ENCODE measurements at regions not wholly inside any gene's neighbourhood (a gene's known extent, or its start where the extent isn't known, plus 50 kb on each side); places are given as distances from the start of the nearest gene placed in this dataset.
"Not testable (repeated sequence)": the region's sequence is repeated elsewhere in the genome, so short reads cannot be mapped to it uniquely, and the experiment has no call there.

- DNase-seq (ENCODE audit: low spot score) = no peak
Measured at GRCh38 chr16:86885139-86885538, 306.8 kb downstream of the FOXL1 start.

GRCh38 chr16:86886651-86887050 lies 308.3 kb downstream of the FOXL1 start:
- DNase-seq (ENCODE audit: low spot score) = peak; percentile 27

- DNase-seq (ENCODE audit: low spot score) = no peak
Measured at GRCh38 chr16:86887416-86887815, 309.1 kb downstream of the FOXL1 start.

- DNase-seq (ENCODE audit: low spot score) = no peak
Measured at GRCh38 chr16:86888231-86889053, 310.1 kb downstream of the FOXL1 start.

- DNase-seq (ENCODE audit: low spot score) = not testable (repeated sequence)
Measured at GRCh38 chr16:86889054-86889366, 310.7 kb downstream of the FOXL1 start.

- DNase-seq (ENCODE audit: low spot score) = no peak
Measured at GRCh38 chr16:86889974-86890373, 311.6 kb downstream of the FOXL1 start.

- DNase-seq (ENCODE audit: low spot score) = no peak
Measured at GRCh38 chr16:86891121-86891520, 312.8 kb downstream of the FOXL1 start.

GRCh38 chr16:86891631-86892030 lies 313.3 kb downstream of the FOXL1 start:
- DNase-seq (ENCODE audit: low spot score) = no peak

- DNase-seq (ENCODE audit: low spot score) = no peak
Measured at GRCh38 chr16:86892509-86892908, 314.2 kb downstream of the FOXL1 start.

- DNase-seq (ENCODE audit: low spot score) = no peak
Measured at GRCh38 chr16:86893506-86893905, 315.2 kb downstream of the FOXL1 start.

GRCh38 chr16:86894029-86894567 lies 315.7 kb downstream of the FOXL1 start:
- DNase-seq (ENCODE audit: low spot score) = no peak

GRCh38 chr16:86894925-86895324 lies 316.6 kb downstream of the FOXL1 start:
- no peak for DNase-seq (ENCODE audit: low spot score)

GRCh38 chr16:86895606-86896005 lies 317.3 kb downstream of the FOXL1 start:
- DNase-seq (ENCODE audit: low spot score) = no peak

- no peak for DNase-seq (ENCODE audit: low spot score)
Measured at GRCh38 chr16:86896976-86897375, 318.6 kb downstream of the FOXL1 start.

- no peak for DNase-seq (ENCODE audit: low spot score)
Measured at GRCh38 chr16:86897486-86897885, 319.1 kb downstream of the FOXL1 start.

GRCh38 chr16:86898386-86898785 lies 320.0 kb downstream of the FOXL1 start:
- DNase-seq (ENCODE audit: low spot score) = no peak

- DNase-seq (ENCODE audit: low spot score) = no peak
Measured at GRCh38 chr16:86899151-86899550, 320.8 kb downstream of the FOXL1 start.

- no peak for DNase-seq (ENCODE audit: low spot score)
Measured at GRCh38 chr16:86899757-86900156, 321.4 kb downstream of the FOXL1 start.

GRCh38 chr16:86901483-86901882 lies 323.1 kb downstream of the FOXL1 start:
- DNase-seq (ENCODE audit: low spot score) = no peak

- DNase-seq (ENCODE audit: low spot score) = no peak
Measured at GRCh38 chr16:86902656-86903001, 324.3 kb downstream of the FOXL1 start.

- no peak for DNase-seq (ENCODE audit: low spot score)
Measured at GRCh38 chr16:86903068-86903467, 324.7 kb downstream of the FOXL1 start.

- no peak for DNase-seq (ENCODE audit: low spot score)
Measured at GRCh38 chr16:86905302-86905701, 327.0 kb downstream of the FOXL1 start.

- DNase-seq (ENCODE audit: low spot score) = no peak
Measured at GRCh38 chr16:86906623-86907022, 328.3 kb downstream of the FOXL1 start.

Measured in H4 (cell line).